Hypothalamus (tissue), 51 donors: ENCODE measurements at regions not wholly inside any gene's neighbourhood (a gene's known extent, or its start where the extent isn't known, plus 50 kb on each side); places are given as distances from the start of the nearest gene placed in this dataset.

Experiments used
- DNase-seq, 51 donors: peaks; one replicate each; lab custom pipeline; 2025; lab: John Stamatoyannopoulos, UW

DNA sequence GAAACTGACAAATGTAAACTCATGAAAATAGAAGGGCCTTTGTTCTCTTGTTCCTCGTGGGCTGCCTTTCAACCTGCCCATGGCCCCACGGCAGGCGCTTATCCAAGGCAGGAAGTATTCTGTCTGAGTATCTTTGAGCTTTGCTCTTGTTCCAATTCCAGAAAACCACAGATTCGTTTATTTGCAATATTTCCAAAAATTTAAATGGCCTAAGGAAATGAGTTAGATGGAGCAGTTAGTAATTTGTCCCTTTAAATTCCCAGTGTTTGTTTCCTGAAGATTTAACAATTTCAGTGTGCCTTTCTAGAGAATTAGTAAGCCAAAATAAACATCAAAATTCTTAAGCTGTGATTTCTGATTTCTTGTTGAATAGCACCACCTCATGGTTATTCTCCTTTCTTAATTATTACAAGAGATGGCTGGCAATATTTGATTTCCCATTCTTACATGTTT is 299.4 kb upstream of the RASA1 start:
- peak in 23 of 51 donors; percentile 0 to 77 (median 4) for DNase-seq

- no peak for DNase-seq
These were observed 297.3 kb upstream of the RASA1 start for GRCh38 chr5:86970361-86970760.

DNA sequence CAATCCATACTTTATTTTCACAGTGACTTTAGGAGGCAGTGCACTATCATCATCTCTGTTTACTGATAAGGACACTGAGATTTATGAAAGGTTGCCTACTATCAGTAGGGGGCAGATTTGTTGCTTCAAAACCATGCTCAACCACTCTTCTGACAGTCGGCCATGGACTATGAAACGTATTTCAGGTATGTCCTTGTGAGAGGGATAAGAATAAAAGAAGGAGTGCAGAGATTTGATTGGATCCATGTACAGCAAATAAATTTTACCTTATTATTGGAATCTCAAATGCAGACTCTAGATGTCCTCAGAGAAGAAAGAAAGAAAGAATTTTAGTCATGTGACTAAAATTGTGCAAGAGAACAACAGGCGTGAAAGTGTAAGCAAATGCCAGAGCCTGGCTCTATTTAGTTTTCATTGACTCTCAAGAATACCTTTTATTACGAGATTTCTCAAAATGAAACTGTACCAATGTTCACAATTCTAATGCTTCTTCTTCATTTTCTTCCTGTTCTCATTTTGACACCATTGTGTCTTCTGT is 296.6 kb upstream of the RASA1 start:
- peak in 1 of 51 donors; percentile 17 for DNase-seq

DNA sequence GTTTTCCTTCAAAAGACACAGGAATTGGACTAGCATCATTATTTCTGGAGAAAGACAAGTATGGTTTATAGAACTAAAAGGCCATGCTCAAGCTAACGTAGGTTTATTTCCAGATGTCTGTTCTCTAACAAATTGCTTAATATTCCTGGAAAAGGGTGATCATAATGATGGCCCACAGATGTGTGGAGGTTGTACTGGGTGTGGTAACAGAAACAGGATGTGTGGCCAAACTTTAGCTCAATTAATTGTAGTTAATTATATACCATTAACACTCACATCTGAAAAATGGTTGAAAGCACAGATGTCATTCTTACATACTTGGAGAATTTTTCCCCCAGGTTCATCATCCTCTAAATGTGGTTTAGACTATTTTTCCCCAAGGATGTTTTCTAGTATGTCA is 292.7 kb upstream of the RASA1 start:
- DNase-seq, result no peak

- DNase-seq, result no peak
These were observed 290.5 kb upstream of the RASA1 start for GRCh38 chr5:86977190-86977589.

DNA sequence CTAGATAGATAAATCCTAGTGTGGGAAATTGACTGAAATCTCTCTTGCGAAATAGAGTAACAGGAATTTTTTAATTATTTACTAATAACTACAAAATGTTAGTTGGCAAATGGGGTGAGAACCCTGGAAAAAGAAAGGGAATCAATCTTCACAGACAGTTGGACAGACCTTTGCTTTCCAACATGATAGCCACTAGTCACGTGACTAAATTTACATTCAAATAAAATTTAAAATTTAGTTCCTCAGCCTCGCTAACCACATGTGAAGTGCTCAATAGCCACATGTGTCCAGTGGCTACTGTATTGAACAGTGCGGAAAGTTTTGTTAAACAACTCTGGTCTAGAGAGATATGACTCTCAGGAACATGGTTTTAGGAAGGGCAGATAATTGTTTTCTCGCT is 289.9 kb upstream of the RASA1 start:
- no peak for DNase-seq

DNA sequence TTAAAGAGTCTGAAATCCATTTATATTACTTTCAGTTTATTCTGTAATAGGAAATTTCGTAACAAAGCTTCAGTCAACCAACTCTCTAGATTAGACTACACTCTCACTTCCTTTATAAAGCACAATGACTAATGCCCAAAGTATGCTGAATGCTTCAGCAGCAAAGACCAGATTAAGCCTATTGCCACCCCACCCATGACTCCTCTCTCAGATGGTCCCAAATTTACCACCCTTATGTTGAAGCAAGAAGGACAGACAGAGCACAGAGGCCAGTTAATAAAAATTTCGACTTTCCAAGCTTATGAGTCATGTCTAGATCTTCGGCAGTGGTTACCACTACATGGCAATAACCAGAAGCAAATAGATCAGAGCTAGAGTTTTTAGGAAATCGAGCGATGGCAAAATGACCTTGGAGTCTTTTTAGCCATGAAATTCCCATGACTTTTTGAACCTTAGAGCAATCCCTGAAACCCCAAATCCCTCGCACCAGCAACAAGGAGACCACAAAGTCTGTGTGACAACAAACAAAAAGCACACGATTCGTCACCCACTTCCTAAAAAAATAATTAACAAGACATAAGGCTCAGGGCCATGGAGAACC is 287.8 kb upstream of the RASA1 start:
- no peak for DNase-seq

- DNase-seq, result no peak
These were observed 285.8 kb upstream of the RASA1 start for GRCh38 chr5:86981898-86982297.

- no peak for DNase-seq
These were observed 284.5 kb upstream of the RASA1 start for GRCh38 chr5:86983208-86983607.

- DNase-seq, result no peak
These were observed 280.8 kb upstream of the RASA1 start for GRCh38 chr5:86986837-86987236.

DNA sequence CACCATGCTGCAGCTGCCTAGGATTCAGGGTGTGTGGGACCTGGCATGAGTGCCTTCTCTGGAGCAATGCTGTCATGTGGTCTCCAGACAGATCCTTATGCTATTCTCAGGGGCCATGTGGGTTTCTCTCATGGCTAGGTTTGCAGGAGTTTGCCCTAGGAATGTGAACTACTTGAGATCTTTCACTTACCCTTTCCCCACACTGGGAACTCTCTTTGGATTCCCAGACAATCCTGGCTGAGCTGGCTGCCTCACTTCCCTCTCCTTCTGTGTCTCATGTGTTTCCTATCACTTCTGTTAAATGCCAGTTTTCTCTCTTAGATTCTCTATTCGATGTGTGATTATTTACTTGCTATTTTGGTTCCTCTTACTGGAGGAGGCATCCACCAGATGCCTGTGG is 270.2 kb upstream of the RASA1 start:
- no peak for DNase-seq

DNA sequence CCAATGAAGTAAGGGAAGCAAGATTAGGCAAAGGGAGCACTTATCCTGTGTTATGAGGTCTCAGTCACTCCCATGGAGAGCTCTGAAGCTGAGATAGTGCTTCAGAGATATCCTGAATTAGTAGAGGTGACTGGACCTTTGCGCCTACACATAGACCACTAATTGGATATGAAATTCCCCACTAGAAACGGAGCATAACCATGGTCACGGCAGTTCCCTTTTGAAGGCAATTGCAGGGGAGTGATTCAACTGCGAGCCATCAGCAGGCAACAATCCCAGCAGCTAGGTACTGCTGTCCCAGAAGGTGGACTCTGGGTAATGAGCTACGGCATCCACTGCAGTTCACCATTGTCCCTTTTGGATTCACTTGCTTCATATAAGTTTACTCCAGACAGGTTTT is 267.7 kb upstream of the RASA1 start:
- DNase-seq, result no peak

- no peak for DNase-seq
These were observed 265.2 kb upstream of the RASA1 start for GRCh38 chr5:87002485-87002884.

DNA sequence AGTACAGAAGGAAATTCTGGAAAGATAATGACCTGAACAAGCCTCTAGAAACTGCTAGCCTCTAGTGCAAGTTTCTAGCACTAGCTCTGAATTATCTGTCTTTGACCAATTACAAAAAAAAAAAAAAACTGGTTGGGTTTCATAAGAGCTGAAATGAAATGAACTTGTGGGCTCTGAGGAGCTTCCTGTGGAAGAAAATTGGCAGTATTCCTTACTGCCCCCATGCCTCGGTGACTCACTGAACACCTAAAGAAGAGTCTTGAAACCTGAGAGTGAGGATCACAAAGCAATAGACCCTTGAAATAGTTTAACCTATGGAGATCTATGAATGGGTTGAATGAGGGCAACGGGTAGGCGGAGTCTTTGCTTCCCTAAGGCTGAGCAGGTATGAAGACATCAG is 263.6 kb upstream of the RASA1 start:
- DNase-seq, result no peak

- DNase-seq, result no peak
These were observed 259.9 kb upstream of the RASA1 start for GRCh38 chr5:87007737-87008136.

- DNase-seq, result no peak
These were observed 258.7 kb upstream of the RASA1 start for GRCh38 chr5:87008751-87009560.

DNA sequence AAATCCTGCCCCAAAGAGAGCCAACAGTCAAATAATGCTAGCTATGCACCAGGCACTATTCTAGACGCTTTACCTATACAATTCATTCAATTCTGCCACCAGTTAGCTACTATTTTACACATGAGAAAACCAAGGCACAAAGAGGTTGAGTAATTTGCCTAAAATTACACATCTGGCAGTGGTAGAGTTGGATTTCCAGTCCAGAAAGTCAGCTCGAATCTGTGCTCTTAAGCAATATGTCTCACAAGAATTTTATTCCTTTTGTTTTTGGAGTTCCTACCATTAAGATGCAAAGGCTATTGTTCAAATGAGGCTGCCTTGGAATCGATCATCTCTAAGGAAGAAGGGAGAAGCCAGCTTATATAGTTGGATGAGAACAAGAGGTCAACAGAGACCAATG is 256.9 kb upstream of the RASA1 start:
- DNase-seq, result no peak

- no peak for DNase-seq
These were observed 251.8 kb upstream of the RASA1 start for GRCh38 chr5:87015901-87016300.

DNA sequence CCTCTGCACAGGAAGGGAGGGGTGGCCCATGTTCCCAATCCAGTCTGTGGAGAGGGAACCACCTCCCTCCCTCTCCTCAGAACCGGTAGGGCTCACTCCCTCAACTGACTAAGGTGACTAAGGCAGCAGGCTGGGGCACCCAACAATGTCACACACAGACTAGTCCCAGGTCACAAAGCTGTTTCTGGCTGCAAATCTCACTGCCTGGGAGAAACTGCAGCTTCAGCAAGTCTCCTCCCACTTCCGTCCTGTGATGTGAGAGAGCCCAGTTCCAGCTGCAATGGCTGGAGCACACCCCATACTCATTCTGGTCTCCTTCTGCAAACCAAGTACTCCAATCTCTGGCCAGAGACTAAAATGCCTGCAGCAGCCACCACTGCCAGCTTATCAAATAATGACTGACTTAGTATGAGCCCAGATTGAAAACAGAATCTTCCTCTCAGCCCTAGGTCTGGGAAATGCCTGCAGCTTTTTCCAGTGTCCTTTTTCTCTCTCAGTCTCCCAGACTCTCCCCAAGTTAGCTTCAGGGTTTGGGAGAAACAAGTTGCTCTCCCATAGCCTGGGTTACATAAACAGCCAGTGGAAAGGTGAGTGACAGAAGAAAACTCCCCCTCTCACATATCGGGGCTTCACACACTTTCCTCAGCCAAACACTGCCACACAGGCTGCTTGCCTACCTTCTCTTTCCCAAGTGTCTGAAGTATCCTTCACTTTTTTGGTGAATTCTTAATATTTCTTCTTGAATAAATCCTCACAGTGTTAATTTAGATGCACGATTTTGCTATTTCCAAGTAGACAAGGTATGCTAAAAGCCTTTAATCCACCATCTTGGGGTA is 247.4 kb upstream of the RASA1 start:
- DNase-seq, result peak in 34 of 51 donors; percentile 1 to 44 (median 14)

GRCh38 chr5:87022415-87022814 is 245.3 kb upstream of the RASA1 start:
- DNase-seq, result no peak

DNA sequence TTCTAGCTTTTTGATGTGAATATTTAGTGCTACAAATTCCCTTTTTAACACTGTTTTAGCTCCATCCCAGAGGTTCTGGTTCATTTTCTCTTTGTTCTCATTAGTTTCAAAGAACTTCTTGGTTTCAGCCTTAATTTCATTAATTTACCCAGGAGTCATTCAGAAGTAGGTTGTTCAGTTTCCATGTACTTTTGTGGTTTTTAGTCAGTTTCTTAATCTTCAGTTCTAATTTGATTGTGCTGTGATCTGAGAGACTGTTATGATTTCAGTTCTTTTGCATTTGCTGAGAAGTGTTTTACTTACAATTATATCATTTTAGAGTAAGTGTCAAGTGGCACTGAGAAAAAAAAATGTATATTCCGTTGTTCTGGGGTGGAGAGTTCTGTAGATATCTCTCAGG is 240.1 kb upstream of the RASA1 start:
- no peak for DNase-seq
